H9 (cell line): ENCODE measurements at regions not wholly inside any gene's neighbourhood (a gene's known extent, or its start where the extent isn't known, plus 50 kb on each side); places are given as distances from the start of the nearest gene placed in this dataset.

ENCODE experiments used
- DNase-seq: peaks from one replicate; pipeline ENCODE4 v3.0.0-alpha.2; 2017
- H2AFZ ChIP-seq: one replicate; pipeline ENCODE4 v1.6.1; 2013; ENCODE audit warnings: mild to moderate bottlenecking, low read length, control low read depth, moderate library complexity
- H2AK5ac ChIP-seq: 2 replicates; pipeline ENCODE4 v1.6.1; 2013; ENCODE audit warnings: low read length, control low read depth, mixed read lengths; ENCODE audit not compliant: insufficient read length
- H2BK120ac ChIP-seq: one replicate; pipeline ENCODE4 v1.6.1; 2013; ENCODE audit warnings: low read depth, mild to moderate bottlenecking, low read length, control low read depth, inconsistent platforms; ENCODE audit not compliant: poor library complexity, severe bottlenecking
- H2BK12ac ChIP-seq: 2 replicates; pipeline ENCODE4 v1.6.1; 2013; ENCODE audit warnings: low read length, control low read depth, mixed read lengths, low read depth; ENCODE audit not compliant: insufficient read length
- H2BK15ac ChIP-seq: 2 replicates; pipeline ENCODE4 v1.6.1; 2013; ENCODE audit warnings: low read depth, low read length, control low read depth
- H2BK20ac ChIP-seq: one replicate; pipeline ENCODE4 v1.6.1; 2013; ENCODE audit warnings: low read depth, mild to moderate bottlenecking, low read length, control low read depth, inconsistent platforms; ENCODE audit not compliant: poor library complexity, severe bottlenecking
- H2BK5ac ChIP-seq: 2 replicates; pipeline ENCODE4 v1.6.1; 2013; ENCODE audit warnings: low read length, control low read depth, mixed read lengths; ENCODE audit not compliant: insufficient read length
- H3K14ac ChIP-seq: 2 replicates; pipeline ENCODE4 v1.6.1; 2013; ENCODE audit warnings: low read length, control low read depth; ENCODE audit not compliant: insufficient read depth
- H3K18ac ChIP-seq: 2 replicates; pipeline ENCODE4 v1.6.1; 2013; ENCODE audit warnings: low read depth, mild to moderate bottlenecking, mixed read lengths, low read length, control low read depth; ENCODE audit not compliant: insufficient read length
- H3K23ac ChIP-seq: 2 replicates; pipeline ENCODE4 v1.6.1; 2013; ENCODE audit warnings: low read length, control low read depth, mixed read lengths, low read depth; ENCODE audit not compliant: insufficient read length
- H3K23me2 ChIP-seq: 2 replicates; pipeline ENCODE4 v1.6.1; 2013; ENCODE audit warnings: low read depth, mild to moderate bottlenecking, mixed read lengths, low read length, control low read depth; ENCODE audit not compliant: insufficient read length, poor library complexity, severe bottlenecking
- H3K27ac ChIP-seq: 2 replicates; pipeline ENCODE4 v1.5.1; 2013; ENCODE audit warnings: low read length, control low read depth, mixed read lengths, low read depth; ENCODE audit not compliant: insufficient read length
- H3K27me3 ChIP-seq: 2 replicates; pipeline ENCODE4 v1.6.1; 2013; ENCODE audit warnings: low read length, control low read depth, inconsistent platforms; ENCODE audit not compliant: insufficient read depth
- H3K4ac ChIP-seq: 2 replicates; pipeline ENCODE4 v1.6.1; 2013; ENCODE audit warnings: low read depth, mild to moderate bottlenecking, control low read depth, inconsistent platforms, low read length, moderate library complexity
- H3K4me1 ChIP-seq: 2 replicates; pipeline ENCODE4 v1.6.1; 2013; ENCODE audit warnings: low read length, control low read depth, inconsistent platforms; ENCODE audit not compliant: insufficient read depth
- H3K4me2 ChIP-seq: 2 replicates; pipeline ENCODE4 v1.6.1; 2013; ENCODE audit warnings: low read length, control low read depth, mixed read lengths; ENCODE audit not compliant: insufficient read length, insufficient read depth
- H3K56ac ChIP-seq: 2 replicates; pipeline ENCODE4 v1.6.1; 2013; ENCODE audit warnings: low read depth, mild to moderate bottlenecking, mixed read lengths, low read length, control low read depth; ENCODE audit not compliant: insufficient read length
- H3K79me1 ChIP-seq: 2 replicates; pipeline ENCODE4 v1.6.1; 2013; ENCODE audit warnings: low read depth, mild to moderate bottlenecking, moderate library complexity, low read length, control low read depth, inconsistent platforms; ENCODE audit not compliant: insufficient read depth, poor library complexity, severe bottlenecking
- H3K79me2 ChIP-seq: 2 replicates; pipeline ENCODE4 v1.6.1; 2013; ENCODE audit warnings: low read length, control low read depth, inconsistent platforms; ENCODE audit not compliant: insufficient read depth
- H3K9ac ChIP-seq: 2 replicates; pipeline ENCODE4 v1.6.1; 2013; ENCODE audit warnings: low read length, control low read depth, mixed read lengths; ENCODE audit not compliant: insufficient read length; ENCODE audit errors: extremely low read depth
- H3K9me3 ChIP-seq: one replicate; pipeline ENCODE4 v1.6.1; 2013; ENCODE audit warnings: low read depth, low read length, inconsistent platforms; ENCODE audit not compliant: control insufficient read depth
- H3T11ph ChIP-seq: one replicate; pipeline ENCODE4 v1.6.1; 2013; ENCODE audit warnings: mild to moderate bottlenecking, low read length, control low read depth, inconsistent platforms
- H4K20me1 ChIP-seq: one replicate; pipeline ENCODE4 v1.6.1; 2013; ENCODE audit not compliant: control insufficient read depth, insufficient read length, insufficient read depth
- H4K5ac ChIP-seq: 2 replicates; pipeline ENCODE4 v1.6.1; 2013; ENCODE audit warnings: low read depth, mild to moderate bottlenecking, mixed read lengths, low read length, control low read depth; ENCODE audit not compliant: insufficient read length
- H4K8ac ChIP-seq: replicated peaks from 2 replicates; pipeline ENCODE4 v1.6.1; 2013; ENCODE audit warnings: low read length, control low read depth, mixed read lengths, low read depth; ENCODE audit not compliant: insufficient read length
- H4K91ac ChIP-seq: 2 replicates; pipeline ENCODE4 v1.6.1; 2013; ENCODE audit warnings: low read depth, mild to moderate bottlenecking, moderate library complexity, mixed read lengths, low read length, control low read depth; ENCODE audit not compliant: insufficient read length
- H3K27ac Mint-ChIP-seq, 3 experiments: 2 replicates in 2 of 3; 3 replicates in 1 of 3; pipeline ENCODE4 v1.8.0; 2020 to 2021; ENCODE audit warnings: mixed read lengths in 3 of 3, mild to moderate bottlenecking in 1 of 3, moderate library complexity in 1 of 3
- H3K27me3 Mint-ChIP-seq: 2 replicates; pipeline ENCODE4 v1.8.0; 2021; ENCODE audit warnings: low read depth, mild to moderate bottlenecking, moderate library complexity, mixed read lengths
- H3K36me3 Mint-ChIP-seq, 3 experiments: 2 replicates in 2 of 3; 3 replicates in 1 of 3; pipeline ENCODE4 v1.8.0; 2020 to 2021; ENCODE audit warnings: low read depth in 3 of 3, mixed read lengths in 3 of 3; ENCODE audit not compliant: insufficient read depth in 1 of 3
- H3K4me1 Mint-ChIP-seq, 2 experiments: 2 replicates each; pipeline ENCODE4 v1.8.0; 2020; ENCODE audit warnings: mixed read lengths in 2 of 2
- H3K4me3 Mint-ChIP-seq, 2 experiments: 2 replicates in 1 of 2; 3 replicates in 1 of 2; pipeline ENCODE4 v1.8.0; 2020 to 2021; ENCODE audit warnings: mild to moderate bottlenecking in 2 of 2, mixed read lengths in 2 of 2, moderate library complexity in 1 of 2
- H3K9me3 Mint-ChIP-seq, 2 experiments: 2 replicates in 1 of 2; 3 replicates in 1 of 2; pipeline ENCODE4 v1.8.0; 2020; ENCODE audit warnings: mild to moderate bottlenecking in 2 of 2, mixed read lengths in 2 of 2, moderate library complexity in 1 of 2
- CTCF ChIP-seq: fragments of 200-600 bp; sonication (generic); conservative IDR thresholded peaks from 3 replicates; pipeline ENCODE4 v1.8.0; 2021; ENCODE audit warnings: antibody characterized with exemption, mild to moderate bottlenecking
- WGBS: extraction: QIAGEN DNeasy Blood & Tissue Kit; methylation state at CpG from one replicate; pipeline ENCODE4 v1.1.7; 2013; ENCODE audit warnings: missing lambda C conversion rate, low lambda C conversion rate, mixed read lengths; ENCODE audit not compliant: insufficient read length; ENCODE audit errors: extremely low coverage; 5-methylcytosine and 5-hydroxymethylcytosine counted together

GRCh38 chr10:3391657-3392056, 219.1 kb upstream of the PITRM1 start:
- no peak overlapping the region for H2BK12ac ChIP-seq
- H3K27ac ChIP-seq = no peak overlapping the region
- Mint-ChIP-seq H3K4me3 (no peak overlapping the region), H3K9me3 (peaks cover 6 to 10% of the 10 kb centered on the region in 2 experiments), H3K36me3 (peaks cover 4 to 10% (median 6%) of the 10 kb centered on the region in 3 experiments; a peak in 6 of 7 replicates), H3K4me1 (peaks cover 0 to 4% of the 10 kb centered on the region in 2 experiments; a peak in 2 of 4 replicates), H3K27me3 (no peaks in the 10 kb centered on the region; the same call in 1 of the 2 replicates), H3K27ac (no peak overlapping the region)
- no peak overlapping the region for H2BK20ac ChIP-seq
- H3K9ac ChIP-seq = no peak overlapping the region
- TF ChIP-seq CTCF = no peak
- no peak overlapping the region for H3K18ac ChIP-seq
- H2AK5ac ChIP-seq = no peak overlapping the region
- H4K91ac ChIP-seq = no peak overlapping the region
- DNase-seq = no peak
- no peak overlapping the region for H4K5ac ChIP-seq
- WGBS = no CpG with 5 or more reads among the region's 1 CpG
- no peaks in the 10 kb centered on the region for H3K4me1 ChIP-seq
- H3K4me2 ChIP-seq = no peak overlapping the region
- H3T11ph ChIP-seq = no peak overlapping the region
- no peak overlapping the region for H3K14ac ChIP-seq
- H3K4ac ChIP-seq = no peak overlapping the region
- no peak overlapping the region for H4K8ac ChIP-seq
- H4K20me1 ChIP-seq = no peaks in the 10 kb centered on the region
- H2BK5ac ChIP-seq = no peak overlapping the region
- H3K23me2 ChIP-seq = no peaks in the 10 kb centered on the region
- peaks cover 7% of the 10 kb centered on the region for H3K9me3 ChIP-seq
- H3K56ac ChIP-seq = no peak overlapping the region
- H3K79me1 ChIP-seq = no peaks in the 10 kb centered on the region
- H3K27me3 ChIP-seq = no peaks in the 10 kb centered on the region; the same call in 1 of the 2 replicates
- no peak overlapping the region for H3K23ac ChIP-seq
- H2BK15ac ChIP-seq = no peak overlapping the region
- H2AFZ ChIP-seq = no peak overlapping the region
- H3K79me2 ChIP-seq = no peaks in the 10 kb centered on the region
- no peak overlapping the region for H2BK120ac ChIP-seq
